ENCODE measurements at regions not wholly inside any gene's neighbourhood (a gene's known extent, or its start where the extent isn't known, plus 50 kb on each side); places are given as distances from the start of the nearest gene placed in this dataset.

DNA sequence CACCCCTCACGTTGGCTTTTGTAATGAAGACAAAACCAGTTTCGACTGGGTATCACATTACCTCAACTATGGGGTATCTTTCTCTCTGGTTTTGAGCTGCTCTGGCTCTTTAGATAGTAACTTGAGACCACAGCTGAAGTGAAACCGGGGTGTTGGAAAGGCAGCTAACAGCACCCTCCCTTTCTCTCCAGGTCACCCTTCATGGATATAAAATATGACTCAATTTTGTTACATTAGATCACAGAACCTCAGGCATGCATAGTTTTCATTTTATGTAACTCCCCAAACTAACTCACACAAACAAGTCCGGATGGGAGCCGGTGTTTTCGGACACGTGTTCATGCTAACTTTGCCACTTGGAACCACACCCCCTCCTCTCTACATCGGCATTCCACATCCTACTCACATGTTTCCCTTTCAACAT, 90.7 kb downstream of the NR2F2 start (continued):
- TF ChIP-seq, protein P1, sequence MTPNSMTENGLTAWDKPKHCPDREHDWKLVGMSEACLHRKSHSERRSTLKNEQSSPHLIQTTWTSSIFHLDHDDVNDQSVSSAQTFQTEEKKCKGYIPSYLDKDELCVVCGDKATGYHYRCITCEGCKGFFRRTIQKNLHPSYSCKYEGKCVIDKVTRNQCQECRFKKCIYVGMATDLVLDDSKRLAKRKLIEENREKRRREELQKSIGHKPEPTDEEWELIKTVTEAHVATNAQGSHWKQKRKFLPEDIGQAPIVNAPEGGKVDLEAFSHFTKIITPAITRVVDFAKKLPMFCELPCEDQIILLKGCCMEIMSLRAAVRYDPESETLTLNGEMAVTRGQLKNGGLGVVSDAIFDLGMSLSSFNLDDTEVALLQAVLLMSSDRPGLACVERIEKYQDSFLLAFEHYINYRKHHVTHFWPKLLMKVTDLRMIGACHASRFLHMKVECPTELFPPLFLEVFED (CRISPR knock-in tag; conservative IDR thresholded peaks at IDR 0.05), result no peak
- TF ChIP-seq, protein P2, sequence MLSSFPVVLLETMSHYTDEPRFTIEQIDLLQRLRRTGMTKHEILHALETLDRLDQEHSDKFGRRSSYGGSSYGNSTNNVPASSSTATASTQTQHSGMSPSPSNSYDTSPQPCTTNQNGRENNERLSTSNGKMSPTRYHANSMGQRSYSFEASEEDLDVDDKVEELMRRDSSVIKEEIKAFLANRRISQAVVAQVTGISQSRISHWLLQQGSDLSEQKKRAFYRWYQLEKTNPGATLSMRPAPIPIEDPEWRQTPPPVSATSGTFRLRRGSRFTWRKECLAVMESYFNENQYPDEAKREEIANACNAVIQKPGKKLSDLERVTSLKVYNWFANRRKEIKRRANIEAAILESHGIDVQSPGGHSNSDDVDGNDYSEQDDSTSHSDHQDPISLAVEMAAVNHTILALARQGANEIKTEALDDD (IDR thresholded peaks at IDR 0.05), result 0 out of 2 replicates have a peak, but pooled peaks have one; percentile 14
- TF ChIP-seq HNRNPUL1 (IDR thresholded peaks at IDR 0.05; ENCODE audit: low read length) (no peak), CBFA2T3 (IDR thresholded peaks at IDR 0.05) (peak; percentile 63), ARID1B (IDR thresholded peaks at IDR 0.05) (0 out of 2 replicates have a peak, but pooled peaks have one; percentile 22), POLR2AphosphoS5 (IDR thresholded peaks at IDR 0.05; ENCODE audit: control insufficient read depth, insufficient read depth, low read depth, low read length) (peak; percentile 32; the same call in 1 of the 2 replicates), HDAC1 (IDR thresholded peaks at IDR 0.05) (peak in 1 of 2 experiments; percentile 58; a peak in 2 of 4 replicates), STAT5A (IDR thresholded peaks at IDR 0.05; ENCODE audit: borderline replicate concordance, low read length) (0 out of 2 replicates have a peak, but pooled peaks have one; percentile 28), TEAD4 (IDR thresholded peaks at IDR 0.05; ENCODE audit: low read length) (0 out of 2 replicates have a peak, but pooled peaks have one; percentile 17), TEAD4 (CRISPR knock-in tag; IDR thresholded peaks at IDR 0.05; ENCODE audit: borderline replicate concordance) (no peak), TAL1 (IDR thresholded peaks at IDR 0.05) (peak; percentile 8; the same call in 1 of the 2 replicates), MEIS2 (IDR thresholded peaks at IDR 0.05; ENCODE audit: partially characterized antibody) (peak; percentile 13)
- TF ChIP-seq, protein P3, sequence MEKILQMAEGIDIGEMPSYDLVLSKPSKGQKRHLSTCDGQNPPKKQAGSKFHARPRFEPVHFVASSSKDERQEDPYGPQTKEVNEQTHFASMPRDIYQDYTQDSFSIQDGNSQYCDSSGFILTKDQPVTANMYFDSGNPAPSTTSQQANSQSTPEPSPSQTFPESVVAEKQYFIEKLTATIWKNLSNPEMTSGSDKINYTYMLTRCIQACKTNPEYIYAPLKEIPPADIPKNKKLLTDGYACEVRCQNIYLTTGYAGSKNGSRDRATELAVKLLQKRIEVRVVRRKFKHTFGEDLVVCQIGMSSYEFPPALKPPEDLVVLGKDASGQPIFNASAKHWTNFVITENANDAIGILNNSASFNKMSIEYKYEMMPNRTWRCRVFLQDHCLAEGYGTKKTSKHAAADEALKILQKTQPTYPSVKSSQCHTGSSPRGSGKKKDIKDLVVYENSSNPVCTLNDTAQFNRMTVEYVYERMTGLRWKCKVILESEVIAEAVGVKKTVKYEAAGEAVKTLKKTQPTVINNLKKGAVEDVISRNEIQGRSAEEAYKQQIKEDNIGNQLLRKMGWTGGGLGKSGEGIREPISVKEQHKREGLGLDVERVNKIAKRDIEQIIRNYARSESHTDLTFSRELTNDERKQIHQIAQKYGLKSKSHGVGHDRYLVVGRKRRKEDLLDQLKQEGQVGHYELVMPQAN (IDR thresholded peaks at IDR 0.05; ENCODE audit: borderline replicate concordance), result 0 out of 2 replicates have a peak, but pooled peaks have one; percentile 55
- TF ChIP-seq, protein P4, sequence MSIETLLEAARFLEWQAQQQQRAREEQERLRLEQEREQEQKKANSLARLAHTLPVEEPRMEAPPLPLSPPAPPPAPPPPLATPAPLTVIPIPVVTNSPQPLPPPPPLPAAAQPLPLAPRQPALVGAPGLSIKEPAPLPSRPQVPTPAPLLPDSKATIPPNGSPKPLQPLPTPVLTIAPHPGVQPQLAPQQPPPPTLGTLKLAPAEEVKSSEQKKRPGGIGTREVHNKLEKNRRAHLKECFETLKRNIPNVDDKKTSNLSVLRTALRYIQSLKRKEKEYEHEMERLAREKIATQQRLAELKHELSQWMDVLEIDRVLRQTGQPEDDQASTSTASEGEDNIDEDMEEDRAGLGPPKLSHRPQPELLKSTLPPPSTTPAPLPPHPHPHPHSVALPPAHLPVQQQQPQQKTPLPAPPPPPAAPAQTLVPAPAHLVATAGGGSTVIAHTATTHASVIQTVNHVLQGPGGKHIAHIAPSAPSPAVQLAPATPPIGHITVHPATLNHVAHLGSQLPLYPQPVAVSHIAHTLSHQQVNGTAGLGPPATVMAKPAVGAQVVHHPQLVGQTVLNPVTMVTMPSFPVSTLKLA (conservative IDR thresholded peaks at IDR 0.05), result peak; percentile 55 to 68; a peak in 3 of 4 replicates

Data from K562 (cell line).